ENCODE measurements at regions not wholly inside any gene's neighbourhood (a gene's known extent, or its start where the extent isn't known, plus 50 kb on each side); places are given as distances from the start of the nearest gene placed in this dataset.
"Not testable (repeated sequence)": the region's sequence is repeated elsewhere in the genome, so short reads cannot be mapped to it uniquely, and the experiment has no call there.

DNA sequence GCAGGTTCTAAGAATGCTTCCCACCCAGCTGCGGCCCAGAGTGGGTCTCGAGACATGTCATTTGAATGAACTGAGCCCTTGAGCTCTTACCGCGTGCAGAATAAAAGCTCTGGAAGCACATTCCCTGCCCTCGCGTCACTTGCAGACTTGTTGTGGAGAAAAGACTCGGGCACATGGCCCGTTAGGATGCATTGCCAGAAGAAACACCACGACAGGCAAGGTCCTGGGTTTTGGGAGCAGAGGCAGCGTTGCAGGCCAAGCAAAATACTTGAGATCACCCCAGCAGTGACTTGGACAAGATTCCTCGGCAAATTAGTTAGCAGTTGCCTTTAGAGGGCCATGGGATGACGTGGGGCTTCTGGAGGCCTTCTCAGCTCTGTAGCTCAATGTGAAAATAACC lies 170.8 kb upstream of the MSX2 start:
- no peak for DNase-seq (ENCODE audit: low read depth in 2 of 2)

DNA sequence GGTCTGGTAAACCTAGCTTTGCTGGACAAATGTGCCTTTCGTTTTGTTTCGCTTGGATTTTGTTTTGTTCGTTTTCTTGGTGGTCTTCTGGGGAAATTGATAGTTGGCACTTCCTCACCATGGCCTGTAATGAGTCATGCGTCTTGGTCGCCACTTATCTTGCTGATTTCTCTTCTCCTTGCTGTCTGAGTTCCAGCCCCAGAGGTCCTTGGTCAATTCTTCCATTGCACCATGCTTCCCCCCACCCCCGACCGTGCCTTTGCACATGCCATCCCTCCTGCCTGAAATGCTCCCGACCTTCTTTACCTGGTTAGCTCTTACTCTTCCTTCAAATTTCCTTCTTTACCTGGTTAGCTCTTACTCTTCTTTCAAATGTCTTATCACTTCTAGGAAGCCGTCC lies 168.7 kb upstream of the MSX2 start:
- no peak for DNase-seq (ENCODE audit: low read depth in 2 of 2)

DNA sequence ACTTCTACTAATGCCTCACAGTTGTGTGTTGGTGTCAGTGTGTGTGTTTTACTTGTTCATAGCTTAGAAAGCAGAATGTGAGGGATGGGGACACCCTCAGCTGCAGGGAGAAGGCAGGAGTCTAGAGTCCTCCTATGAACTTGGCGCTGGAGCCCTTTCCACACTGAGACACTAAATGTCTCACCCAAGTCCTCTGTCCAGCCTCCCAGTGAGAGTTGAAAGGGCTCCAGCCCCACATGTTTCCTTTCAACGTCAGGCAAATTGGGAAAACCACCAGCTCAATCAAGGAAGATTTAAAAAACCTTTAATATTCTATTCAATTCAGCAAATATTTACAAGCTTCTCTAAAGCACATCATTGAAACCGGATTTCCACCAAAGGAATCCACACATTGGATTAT lies 167.6 kb upstream of the MSX2 start:
- no peak for DNase-seq (ENCODE audit: low read depth in 2 of 2)

DNA sequence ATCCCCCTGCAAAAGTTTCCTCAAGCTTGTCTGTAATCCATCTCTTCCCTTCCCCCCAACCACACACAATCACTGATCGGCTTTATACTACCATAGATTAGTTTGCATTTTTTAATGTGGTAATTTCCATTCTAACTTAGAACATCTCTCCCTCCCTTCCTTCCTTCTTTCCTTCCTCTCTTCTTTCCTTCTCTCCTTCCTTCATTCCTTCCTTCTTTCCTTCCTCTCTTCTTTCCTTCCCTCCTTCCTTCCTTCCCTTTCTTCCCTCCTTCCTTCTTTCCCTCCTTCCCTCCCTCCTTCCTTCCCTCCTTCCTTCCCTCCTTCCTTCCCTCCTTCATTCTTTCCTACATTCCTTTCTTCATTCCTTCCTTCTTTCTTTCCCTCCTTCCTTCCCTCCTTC lies 166.2 kb upstream of the MSX2 start:
- DNase-seq (ENCODE audit: low read depth in 2 of 2): no peak

DNA sequence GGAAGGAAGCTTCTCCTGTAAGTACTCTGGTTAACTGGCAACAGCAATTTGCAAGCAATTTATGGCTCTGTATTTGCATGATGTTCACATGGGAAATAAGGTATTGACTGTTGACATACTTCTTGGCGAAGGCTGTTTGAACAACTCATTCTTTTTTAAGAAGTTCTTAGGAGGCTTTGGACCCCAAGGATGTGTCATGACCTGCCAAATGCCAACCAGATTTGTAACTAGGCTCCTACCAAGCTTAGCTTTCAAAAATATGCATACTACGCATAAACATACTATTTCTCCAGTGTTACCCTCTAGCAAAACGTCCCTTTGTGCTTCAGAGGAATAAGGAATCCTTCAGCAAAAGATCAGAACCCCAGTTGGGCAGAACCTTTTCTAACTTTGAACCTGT lies 165.2 kb upstream of the MSX2 start:
- DNase-seq (ENCODE audit: low read depth in 2 of 2): no peak

DNA sequence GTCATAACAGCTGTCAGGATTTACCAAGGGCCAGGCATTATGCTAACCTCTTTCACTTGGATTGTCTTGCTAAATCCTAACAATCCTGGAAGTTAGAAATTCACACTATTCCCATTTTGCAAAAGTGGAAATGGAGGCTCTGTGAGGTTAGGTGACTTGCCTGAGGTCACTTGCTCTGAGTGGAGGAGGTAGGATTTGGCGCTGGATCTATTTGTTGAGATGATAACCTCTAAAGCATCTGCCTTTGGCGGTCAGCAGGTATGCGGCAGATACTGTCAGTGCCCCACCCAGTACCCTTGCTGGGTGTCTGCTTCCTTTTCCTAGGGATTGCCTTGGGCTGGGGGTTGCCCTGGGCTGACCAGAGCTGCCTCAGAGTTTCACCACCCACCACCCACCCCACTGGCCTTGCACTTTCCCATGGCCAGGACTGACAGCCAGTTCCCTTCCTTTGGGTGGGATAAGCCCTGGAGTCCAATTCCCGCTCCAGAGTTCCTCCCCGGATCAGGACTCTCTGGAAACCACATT lies 164.8 kb upstream of the MSX2 start:
- no peak for DNase-seq (ENCODE audit: low read depth in 2 of 2)

DNA sequence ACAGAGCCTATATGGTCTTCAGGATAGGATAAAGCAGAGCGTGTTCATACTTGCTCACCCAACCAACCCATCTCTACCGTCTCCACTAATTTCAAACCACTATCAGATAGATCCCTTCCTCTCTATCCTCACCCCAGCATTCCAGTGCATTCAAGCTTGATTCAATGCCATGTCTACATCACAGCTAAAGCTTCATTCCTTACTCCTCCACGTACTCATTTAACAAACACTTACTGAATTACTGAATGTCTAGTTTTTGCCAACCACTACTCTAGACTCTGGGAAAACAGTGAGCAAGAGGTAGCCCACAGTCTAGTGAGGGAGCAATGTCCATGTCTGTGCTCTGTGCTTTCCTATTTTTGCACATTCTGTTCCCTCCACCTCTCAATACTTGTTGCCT lies 163.5 kb upstream of the MSX2 start:
- DNase-seq (ENCODE audit: low read depth in 2 of 2): no peak

DNA sequence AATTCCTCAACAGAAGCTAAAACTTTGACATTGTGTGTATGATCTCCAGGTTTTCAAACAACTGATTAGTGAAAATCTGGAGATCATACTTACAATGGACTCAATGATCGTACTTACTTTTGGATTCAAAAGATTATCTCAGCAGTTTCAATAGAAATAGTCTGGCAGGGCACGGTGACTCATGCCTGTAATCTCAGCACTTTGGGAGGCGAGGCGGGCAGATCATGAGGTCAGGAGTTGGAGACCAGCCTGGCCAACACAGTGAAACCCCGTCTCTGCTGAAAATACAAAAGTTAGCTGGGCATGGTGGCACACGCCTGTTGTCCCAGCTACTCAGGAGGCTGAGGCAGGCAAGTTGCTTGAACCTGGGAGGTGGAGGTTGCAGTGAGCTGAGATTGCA lies 161.3 kb upstream of the MSX2 start:
- not testable (repeated sequence) for DNase-seq (ENCODE audit: low read depth in 2 of 2)

DNA sequence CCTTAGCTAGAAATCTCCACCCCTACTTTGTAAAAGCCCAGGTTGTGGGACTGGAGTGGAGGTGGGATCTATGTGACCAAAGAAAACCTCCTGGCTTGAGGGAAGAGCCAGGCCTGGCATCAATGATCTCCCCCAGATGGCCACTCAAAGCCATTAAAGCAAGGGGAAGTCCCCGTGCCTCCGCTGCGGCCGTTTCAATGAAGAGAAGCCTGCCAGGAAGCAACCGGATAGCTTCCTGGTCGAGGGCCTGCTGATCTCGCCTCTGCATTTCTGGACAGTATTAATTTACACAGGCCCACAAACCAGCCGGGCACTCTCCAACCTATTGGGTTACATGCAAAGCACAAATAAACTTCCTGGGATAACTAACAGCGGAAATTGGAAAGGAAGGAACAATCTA lies 160.5 kb upstream of the MSX2 start:
- no peak for DNase-seq (ENCODE audit: low read depth in 2 of 2)

DNA sequence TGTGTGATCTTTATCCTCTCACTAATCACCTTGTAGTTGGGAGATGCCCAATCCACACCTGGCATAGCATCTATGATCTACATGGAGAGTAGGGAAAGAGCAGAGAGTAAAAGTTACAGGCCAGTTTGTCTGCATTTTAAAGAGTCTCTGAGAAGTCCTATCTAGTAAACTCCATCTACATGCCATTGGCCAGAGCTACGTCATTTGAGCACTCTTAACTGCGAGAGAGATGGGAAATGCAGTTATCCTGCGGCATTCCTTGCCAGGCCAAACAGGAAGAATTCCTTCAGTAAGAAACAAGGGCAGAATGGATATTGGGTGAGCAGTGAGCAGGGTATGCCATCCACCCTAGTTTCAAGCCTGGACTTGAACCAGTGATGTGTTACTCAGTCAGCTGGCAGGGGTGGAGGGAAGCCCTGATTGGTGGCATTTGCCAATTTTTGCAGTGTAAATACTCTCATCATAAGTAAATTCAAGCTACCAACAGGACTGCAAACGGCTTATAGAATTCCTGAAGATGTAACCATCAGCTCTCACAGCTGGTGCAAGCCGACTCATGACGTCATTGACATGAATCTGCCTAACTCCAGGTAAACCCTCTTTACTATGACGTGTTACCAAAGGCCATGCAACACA lies 156.8 kb upstream of the MSX2 start:
- no peak for DNase-seq (ENCODE audit: low read depth in 2 of 2)

DNA sequence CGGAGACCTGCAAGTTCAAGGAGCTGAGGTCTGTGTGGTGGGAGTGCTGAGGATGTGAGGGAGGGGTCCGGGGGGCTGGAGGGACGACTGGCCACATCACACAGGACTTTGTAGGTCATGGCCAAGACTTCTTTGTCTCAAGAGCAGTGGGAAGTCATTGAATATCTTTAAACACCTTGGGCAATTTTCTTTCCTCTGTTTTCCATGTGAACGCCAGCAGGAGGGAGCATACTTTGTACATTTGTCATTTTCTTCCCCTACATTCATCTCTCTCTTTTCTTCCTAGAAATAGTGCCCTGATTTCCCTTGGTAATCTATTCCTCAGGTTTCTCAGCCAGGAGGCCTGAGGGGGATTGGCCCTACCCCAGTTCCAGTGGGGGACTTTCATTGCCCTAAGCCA lies 153.7 kb upstream of the MSX2 start:
- no peak for DNase-seq (ENCODE audit: low read depth in 2 of 2)

DNA sequence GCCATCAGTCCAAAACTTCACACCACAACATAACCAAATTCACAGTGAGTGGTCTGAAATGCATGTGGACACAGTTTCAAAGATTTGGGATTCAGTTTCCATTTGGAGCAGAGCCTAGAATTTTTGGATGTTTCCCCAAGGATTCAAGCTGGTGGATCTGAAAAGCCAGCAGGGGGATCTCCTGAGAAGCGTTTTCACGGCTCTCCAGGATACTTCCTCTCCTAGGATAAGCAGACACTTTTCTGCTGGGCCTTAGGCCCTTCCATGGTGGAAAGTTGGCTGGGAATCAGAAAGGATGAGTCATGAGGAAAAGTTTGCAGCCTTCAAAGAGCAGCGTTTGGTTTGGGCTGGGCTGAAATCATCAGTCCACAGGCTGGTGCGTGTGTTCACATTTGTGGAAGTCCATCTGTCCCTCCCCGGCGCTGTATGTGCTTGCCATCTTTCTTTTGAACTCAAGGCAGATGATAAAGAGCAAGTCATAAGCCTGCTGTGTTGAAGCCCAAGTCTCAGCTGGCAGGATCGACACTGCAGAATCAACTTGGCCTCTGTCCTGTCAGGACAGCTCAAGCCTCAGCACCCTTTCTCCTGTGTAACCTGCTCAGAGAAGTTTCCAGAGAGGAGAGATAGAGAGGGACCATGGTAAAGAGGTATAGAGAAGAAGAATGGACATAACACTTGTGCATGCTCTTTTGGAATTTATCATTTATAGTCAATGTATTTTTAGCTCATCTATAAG lies 152.6 kb upstream of the MSX2 start:
- DNase-seq (ENCODE audit: low read depth in 2 of 2): no peak

DNA sequence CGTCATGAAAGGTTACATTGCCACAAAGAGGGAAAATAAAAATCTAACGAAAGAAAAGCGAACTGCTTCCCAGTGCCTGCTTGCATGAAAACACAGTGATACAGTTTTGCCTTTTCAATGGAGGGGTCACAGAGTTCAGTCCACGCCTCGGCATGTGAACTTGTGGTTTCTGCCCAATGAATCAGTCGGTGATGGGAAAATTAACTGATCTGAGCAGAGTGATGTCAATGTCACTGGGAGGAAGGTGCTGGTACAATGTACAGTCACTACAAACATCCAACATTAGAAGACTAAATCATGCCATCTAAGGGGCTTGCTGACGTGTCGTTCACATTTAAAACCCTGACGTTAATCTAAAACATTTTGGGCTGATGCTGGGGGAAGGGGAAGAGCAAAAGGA lies 151.8 kb upstream of the MSX2 start:
- no peak for DNase-seq (ENCODE audit: low read depth in 2 of 2)

DNA sequence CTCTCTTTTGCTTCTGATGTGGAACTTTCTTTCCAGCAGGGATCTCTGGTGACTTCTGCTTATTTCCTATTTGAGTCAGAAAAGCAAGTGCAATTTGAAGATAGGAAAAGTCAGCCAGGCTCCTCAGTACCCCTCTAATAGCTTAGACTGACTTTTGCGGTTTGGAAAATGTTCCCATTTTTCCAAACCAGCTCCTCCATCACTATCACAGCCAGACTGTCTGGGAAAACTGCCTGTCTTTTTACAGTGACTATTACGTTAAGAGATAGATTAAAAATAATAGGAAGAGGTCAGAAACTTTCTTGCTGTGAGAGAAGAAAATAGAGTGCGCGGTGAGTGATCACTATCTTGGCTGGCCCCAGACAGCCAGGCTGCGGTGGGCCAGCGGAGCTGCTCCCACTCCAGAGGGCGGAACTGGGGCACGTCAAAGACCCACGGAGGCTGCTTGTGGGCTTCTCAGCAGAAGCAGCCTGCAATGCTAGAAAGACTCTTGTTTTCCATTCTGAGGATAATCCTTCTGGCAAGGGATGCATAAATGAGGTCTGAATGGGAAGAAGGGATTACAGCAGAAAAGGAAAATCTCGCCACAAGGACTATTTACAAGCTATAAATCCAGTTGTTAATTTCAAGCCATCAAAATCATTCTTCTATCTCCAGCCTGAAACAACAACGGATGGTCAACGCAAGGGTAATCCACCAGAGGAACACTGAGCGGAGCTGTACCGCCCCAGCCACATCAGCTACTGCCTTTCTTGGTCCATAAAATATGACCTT lies 151.0 kb upstream of the MSX2 start:
- DNase-seq (ENCODE audit: low read depth in 2 of 2): no peak

DNA sequence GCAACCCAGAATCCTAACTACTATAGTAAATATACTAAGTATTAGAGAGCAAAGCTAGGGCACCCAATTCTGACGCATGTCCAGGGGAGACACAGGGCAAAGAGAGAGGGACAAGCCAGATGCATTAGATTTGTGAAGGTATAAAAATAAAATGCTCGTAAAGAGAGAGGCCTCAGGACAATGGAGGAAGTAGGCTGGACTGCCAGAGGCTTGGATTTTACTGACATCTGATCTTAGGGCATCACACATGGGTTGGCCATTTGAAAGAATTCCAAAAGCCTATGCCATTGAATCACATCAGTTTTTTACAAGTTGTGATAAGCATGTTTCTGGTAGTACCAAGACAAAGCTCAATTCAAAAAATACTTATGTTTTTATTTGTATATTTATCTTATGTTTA lies 149.3 kb upstream of the MSX2 start:
- no peak for DNase-seq (ENCODE audit: low read depth in 2 of 2)

DNA sequence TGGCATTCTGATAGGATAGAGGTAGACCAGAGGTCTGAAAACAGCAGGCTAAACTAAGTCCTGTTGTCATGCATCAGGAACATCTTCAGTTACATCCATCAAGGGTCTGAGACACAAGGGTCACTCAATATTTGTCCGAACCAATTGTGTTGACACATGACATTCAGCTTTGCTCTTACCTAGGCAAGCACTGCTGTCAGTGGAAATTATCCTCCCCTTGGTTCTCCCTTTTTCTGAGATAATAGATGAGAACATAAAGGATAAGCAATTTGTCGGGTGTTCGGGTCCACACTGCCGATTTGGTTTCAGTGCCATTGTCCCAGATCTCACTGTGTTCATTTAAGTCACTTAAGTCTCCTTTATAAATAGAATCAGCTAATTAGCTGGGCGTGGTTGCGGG lies 148.3 kb upstream of the MSX2 start:
- no peak for DNase-seq (ENCODE audit: low read depth in 2 of 2)

DNA sequence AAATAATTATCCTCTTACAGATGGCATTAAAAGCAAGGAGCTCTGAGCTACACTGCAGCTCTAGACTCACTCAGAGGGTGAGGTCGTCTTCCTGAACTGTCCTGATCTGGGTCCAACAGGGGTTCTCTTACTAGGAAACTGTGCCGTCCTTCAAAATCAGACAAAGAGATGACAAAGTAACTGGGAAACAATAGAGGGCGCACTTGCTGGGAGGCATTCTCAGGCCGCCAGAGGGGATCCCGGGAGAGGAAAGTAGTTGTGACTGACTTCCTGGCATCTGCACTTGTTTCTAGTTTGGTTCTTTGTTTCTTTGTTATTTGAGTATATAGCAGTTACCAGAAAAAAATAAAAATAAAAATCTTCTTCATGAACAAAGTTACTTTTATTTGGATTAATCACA lies 142.9 kb upstream of the MSX2 start:
- DNase-seq (ENCODE audit: low read depth in 2 of 2): no peak

DNA sequence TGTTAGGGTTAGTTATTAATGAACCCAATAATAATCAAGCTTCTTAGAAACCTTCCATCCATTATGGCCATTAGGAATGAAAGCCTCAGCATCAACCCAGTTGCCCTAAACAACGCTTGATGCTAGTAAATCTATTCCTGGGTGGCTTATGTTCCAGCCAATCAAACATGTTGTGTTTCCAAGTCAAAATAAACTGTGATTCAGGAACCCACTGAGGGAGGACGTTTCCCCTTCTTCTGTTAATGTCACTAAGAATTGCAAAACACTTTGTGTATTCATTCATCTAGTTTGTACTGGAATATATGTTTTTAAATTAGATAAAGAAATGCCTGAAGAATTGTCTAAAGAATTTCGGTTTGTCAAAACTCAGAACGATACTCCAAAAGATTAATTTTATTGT lies 142.5 kb upstream of the MSX2 start:
- DNase-seq (ENCODE audit: low read depth in 2 of 2): no peak

DNA sequence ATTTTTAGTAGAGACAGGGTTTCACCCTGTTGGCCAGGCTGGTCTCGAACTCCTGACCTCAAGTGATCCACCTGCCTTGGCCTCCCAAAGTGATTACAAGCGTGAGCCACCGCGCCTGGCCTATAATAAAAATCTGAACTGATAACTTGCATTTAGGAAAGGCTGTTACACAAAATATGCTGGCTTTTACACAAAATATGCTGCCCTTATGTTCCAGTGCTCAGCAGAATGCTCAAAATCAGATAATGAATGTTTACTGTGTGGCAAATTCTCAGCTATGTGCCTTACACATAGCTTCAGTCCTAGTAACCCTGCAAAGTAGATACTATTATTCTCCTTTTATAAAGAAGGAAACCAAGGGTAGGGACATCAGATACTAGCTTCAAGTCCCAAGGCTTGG lies 141.3 kb upstream of the MSX2 start:
- DNase-seq (ENCODE audit: low read depth in 2 of 2): no peak

DNA sequence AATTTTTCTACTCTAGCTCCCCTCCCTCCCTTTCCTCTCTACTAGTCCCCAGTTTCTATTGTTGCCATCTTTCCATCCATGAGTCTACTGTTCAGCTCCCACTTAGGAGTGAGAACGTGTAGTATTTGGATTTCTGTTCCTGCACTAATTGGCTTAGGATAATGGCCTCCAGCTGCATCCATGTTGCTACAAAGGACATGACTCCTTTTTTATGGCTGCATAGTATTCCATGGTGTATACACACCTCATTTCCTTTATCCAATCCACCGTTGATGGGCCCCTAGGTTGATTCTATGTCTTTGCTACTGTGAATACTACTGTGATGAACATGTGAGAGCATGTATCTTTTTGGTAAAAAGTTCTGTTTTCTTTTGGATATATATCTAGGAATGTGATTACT lies 138.9 kb upstream of the MSX2 start:
- no peak for DNase-seq (ENCODE audit: low read depth in 2 of 2)

DNA sequence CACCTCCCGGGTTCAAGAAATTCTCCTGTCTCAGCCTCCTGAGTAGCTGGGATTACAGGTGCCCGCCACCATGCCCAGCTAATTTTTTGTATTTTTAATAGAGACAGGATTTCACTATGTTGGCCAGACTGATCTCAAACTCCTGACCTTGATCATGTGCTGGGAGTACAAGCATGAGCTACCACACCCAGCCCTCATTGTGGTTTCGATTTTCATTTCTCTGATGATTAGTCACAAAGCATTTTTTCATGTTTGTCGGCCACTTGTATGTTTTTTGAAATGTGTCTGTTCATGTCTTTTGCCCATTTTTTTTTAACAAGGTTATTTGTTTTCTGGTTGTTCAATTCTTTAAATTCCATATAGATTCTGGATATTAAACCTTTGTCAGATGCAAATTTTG lies 138.2 kb upstream of the MSX2 start:
- not testable (repeated sequence) for DNase-seq (ENCODE audit: low read depth in 2 of 2)

DNA sequence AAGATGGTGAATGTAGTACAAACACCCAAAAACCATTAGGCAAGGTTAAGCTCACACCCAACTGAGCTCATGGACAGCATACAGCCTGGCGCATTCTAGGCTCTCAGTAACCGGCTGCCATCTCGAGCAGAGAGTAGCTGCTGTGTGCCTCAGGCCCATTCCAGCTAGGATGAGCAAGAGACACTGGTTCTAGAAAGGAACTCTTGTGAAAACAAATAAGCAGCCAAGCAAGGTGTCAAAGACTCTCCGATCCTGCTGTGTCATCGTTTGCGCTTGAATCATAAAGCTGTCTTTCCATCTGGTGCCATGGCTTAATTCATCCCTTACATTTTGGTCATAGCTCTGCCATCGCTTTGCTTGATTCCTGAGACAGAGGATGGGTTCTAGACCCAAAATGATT lies 135.4 kb upstream of the MSX2 start:
- DNase-seq (ENCODE audit: low read depth in 2 of 2): no peak

DNA sequence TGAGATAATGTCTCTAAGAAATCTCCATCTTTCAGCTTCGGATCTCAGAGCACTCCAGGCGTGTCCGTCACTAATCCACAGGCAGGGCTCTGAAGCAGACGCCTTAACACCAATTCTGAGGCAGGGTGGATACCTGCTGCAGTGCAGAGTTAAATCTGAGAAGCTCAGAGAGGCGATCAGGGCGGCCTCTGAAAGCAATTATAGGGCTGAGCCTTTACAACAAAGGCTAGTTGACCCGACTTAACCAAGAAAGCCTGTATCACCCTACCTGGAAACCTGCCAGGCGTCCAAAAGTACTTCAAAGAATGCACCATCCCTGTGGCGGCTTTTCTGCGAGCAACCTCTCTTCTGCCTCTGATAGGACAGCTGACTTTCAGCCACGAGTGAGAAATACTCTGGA lies 134.8 kb upstream of the MSX2 start:
- DNase-seq (ENCODE audit: low read depth in 2 of 2): no peak

Measured in stimulated activated CD8-positive, alpha-beta memory T cell treated with anti-CD3 and anti-CD28 coated beads, Interleukin-2, amount 100 ng/mL, for 1 hour (primary cell).